GM23338 (cell line): ENCODE measurements at regions not wholly inside any gene's neighbourhood (a gene's known extent, or its start where the extent isn't known, plus 50 kb on each side); places are given as distances from the start of the nearest gene placed in this dataset.

ENCODE experiments used
- ATAC-seq: fragments of 200-7000 bp; cut with Tn5 transposase; 3 replicates; pipeline ENCODE4 v1.9.1; 2020
- DNase-seq: peaks from one replicate; pipeline ENCODE4 v3.0.0-alpha.2; 2015; ENCODE audit warnings: low spot score
- H2AFZ ChIP-seq: fragments of 200-600 bp; sonication (generic); 2 replicates; pipeline ENCODE4 v1.8.0; 2016; ENCODE audit warnings: antibody characterized with exemption, mild to moderate bottlenecking, moderate library complexity
- H3F3A ChIP-seq: fragments of 200-600 bp; sonication (generic); replicated peaks from 2 replicates; pipeline ENCODE4 v1.8.0; 2017; ENCODE audit warnings: antibody characterized with exemption, mixed run types, low read depth
- H3K27ac ChIP-seq: fragments of 200-600 bp; sonication (generic); 2 replicates; pipeline ENCODE4 v1.6.1; 2016; ENCODE audit warnings: low read depth
- H3K27me3 ChIP-seq: fragments of 200-600 bp; sonication (generic); 2 replicates; pipeline ENCODE4 v1.8.0; 2016; ENCODE audit warnings: mild to moderate bottlenecking, mixed run types, moderate library complexity; ENCODE audit not compliant: insufficient read depth
- H3K36me3 ChIP-seq: fragments of 200-600 bp; sonication (generic); 2 replicates; pipeline ENCODE4 v1.8.0; 2016; ENCODE audit warnings: mild to moderate bottlenecking; ENCODE audit not compliant: insufficient read depth
- H3K4me1 ChIP-seq: fragments of 200-600 bp; sonication (generic); 2 replicates; pipeline ENCODE4 v1.8.0; 2016; ENCODE audit warnings: mild to moderate bottlenecking, moderate library complexity; ENCODE audit not compliant: insufficient read depth
- H3K4me2 ChIP-seq: fragments of 200-600 bp; sonication (generic); 2 replicates; pipeline ENCODE4 v1.7.1; 2017; ENCODE audit warnings: mixed run types
- H3K4me3 ChIP-seq: fragments of 200-600 bp; sonication (generic); 2 replicates; pipeline ENCODE4 v1.6.1; 2016; ENCODE audit warnings: mixed run types
- H3K79me2 ChIP-seq: fragments of 200-600 bp; sonication (generic); replicated peaks from 2 replicates; pipeline ENCODE4 v1.8.0; 2017; ENCODE audit warnings: mild to moderate bottlenecking; ENCODE audit not compliant: insufficient read depth
- H3K9me2 ChIP-seq: fragments of 200-600 bp; sonication (generic); 2 replicates; pipeline ENCODE4 v1.8.0; 2017; ENCODE audit not compliant: insufficient read depth
- H4K20me1 ChIP-seq: fragments of 200-600 bp; sonication (generic); replicated peaks from 2 replicates; pipeline ENCODE4 v1.8.0; 2017; ENCODE audit warnings: mild to moderate bottlenecking; ENCODE audit not compliant: insufficient read depth
- H3K27ac Mint-ChIP-seq: 2 replicates; pipeline ENCODE4 v1.8.0; 2020; ENCODE audit warnings: inconsistent platforms, mild to moderate bottlenecking, moderate library complexity, mixed read lengths
- H3K27me3 Mint-ChIP-seq: 3 replicates; pipeline ENCODE4 v1.8.0; 2022; ENCODE audit warnings: low read depth, mild to moderate bottlenecking, moderate library complexity, mixed read lengths, inconsistent platforms; ENCODE audit not compliant: insufficient read depth, poor library complexity
- H3K36me3 Mint-ChIP-seq: 3 replicates; pipeline ENCODE4 v1.8.0; 2021; ENCODE audit warnings: low read depth, mild to moderate bottlenecking, inconsistent platforms, moderate library complexity, mixed read lengths
- H3K4me1 Mint-ChIP-seq: 3 replicates; pipeline ENCODE4 v1.8.0; 2020; ENCODE audit warnings: mild to moderate bottlenecking, inconsistent platforms, mixed read lengths
- H3K4me3 Mint-ChIP-seq: 3 replicates; pipeline ENCODE4 v1.8.0; 2021; ENCODE audit warnings: moderate library complexity, mild to moderate bottlenecking, inconsistent platforms, mixed read lengths
- H3K9me3 Mint-ChIP-seq: 3 replicates; pipeline ENCODE4 v1.8.0; 2020; ENCODE audit warnings: moderate library complexity, mild to moderate bottlenecking, inconsistent platforms, mixed read lengths
- CTCF ChIP-seq, 2 experiments: fragments of 200-600 bp in 1 of 2; sonication (generic) in 1 of 2; conservative IDR thresholded peaks; 2 replicates each; pipeline versions ENCODE4 v1.5.1 to v1.6.1; 2016 to 2017; ENCODE audit warnings: antibody characterized with exemption in 2 of 2, low read depth in 2 of 2, mild to moderate bottlenecking in 2 of 2, moderate library complexity in 1 of 2
- EZH2 ChIP-seq: fragments of 200-600 bp; sonication (generic); IDR thresholded peaks from one replicate; pipeline ENCODE4 v1.8.0; 2017; ENCODE audit warnings: antibody characterized with exemption, mild to moderate bottlenecking, low read depth; ENCODE audit not compliant: unreplicated experiment
- EZH2phosphoT487 ChIP-seq: fragments of 200-600 bp; sonication (generic); IDR thresholded peaks from one replicate; pipeline ENCODE4 v1.8.1; 2018; ENCODE audit warnings: antibody characterized with exemption; ENCODE audit not compliant: unreplicated experiment
- JUNB ChIP-seq: IDR thresholded peaks from one replicate; pipeline ENCODE4 v1.6.1; 2016; ENCODE audit warnings: antibody characterized with exemption; ENCODE audit not compliant: unreplicated experiment
- NANOG ChIP-seq: IDR thresholded peaks from 2 replicates; pipeline ENCODE4 v1.6.1; 2016; ENCODE audit warnings: antibody characterized with exemption, borderline replicate concordance
- REST ChIP-seq: IDR thresholded peaks from one replicate; pipeline ENCODE4 v1.6.1; 2018; ENCODE audit warnings: antibody characterized with exemption; ENCODE audit not compliant: unreplicated experiment
- ZNF331 ChIP-seq: fragments of 250-450 bp; sonication (Bioruptor Pico); IDR thresholded peaks from 2 replicates; pipeline ENCODE4 v1.5.0; 2020; ENCODE audit warnings: low read depth, mild to moderate bottlenecking, moderate library complexity
- ZNF462 ChIP-seq: fragments of 250-450 bp; sonication (Bioruptor Pico); IDR thresholded peaks from 2 replicates; pipeline ENCODE4 v1.5.0; 2020; ENCODE audit warnings: mild to moderate bottlenecking, moderate library complexity

GRCh38 chr1:172727275-172727857, 68.5 kb downstream of the FASLG start (continued):
- no peak for TF ChIP-seq ZNF462 (CRISPR knock-in tag)
- no peak for TF ChIP-seq CTCF (conservative IDR thresholded peaks at IDR 0.05; ENCODE audit: low read depth in 2 of 2)
- no peak for TF ChIP-seq ZNF331 (CRISPR knock-in tag)
- TF ChIP-seq EZH2phosphoT487, result no peak
- TF ChIP-seq EZH2, result no peak

GRCh38 chr1:172727956-172728603, 69.2 kb downstream of the FASLG start:
- H3K27ac Mint-ChIP-seq, result no peak overlapping the region
- peaks cover 14% of the 10 kb centered on the region for H3K9me3 Mint-ChIP-seq
- Histone ChIP-seq H4K20me1 (no peaks in the 10 kb centered on the region), H3K27ac (no peak overlapping the region), H3F3A (no peaks in the 10 kb centered on the region), H3K4me1 (no peaks in the 10 kb centered on the region), H2AFZ (no peak overlapping the region), H3K4me2 (no peak overlapping the region), H3K27me3 (no peaks in the 10 kb centered on the region), H3K9me2 (peaks cover 7% of the 10 kb centered on the region; the same call in 1 of the 2 replicates), H3K36me3 (no peaks in the 10 kb centered on the region), H3K4me3 (no peak overlapping the region), H3K79me2 (no peaks in the 10 kb centered on the region)
- H3K4me1 Mint-ChIP-seq, result no peaks in the 10 kb centered on the region
- DNase-seq, result peak; percentile 90
- H3K27me3 Mint-ChIP-seq, result peaks cover 12% of the 10 kb centered on the region
- no peak overlapping the region for H3K4me3 Mint-ChIP-seq
- peak; percentile 97 for ATAC-seq
- H3K36me3 Mint-ChIP-seq, result peaks cover 13% of the 10 kb centered on the region; the same call in 2 of the 3 replicates
- TF ChIP-seq CTCF (conservative IDR thresholded peaks at IDR 0.05; ENCODE audit: low read depth in 2 of 2) (peak; percentile 95 to 96), REST (no peak), NANOG (no peak), JUNB (no peak), EZH2 (no peak)
